22Rv1 (cell line): ENCODE measurements at regions not wholly inside any gene's neighbourhood (a gene's known extent, or its start where the extent isn't known, plus 50 kb on each side); places are given as distances from the start of the nearest gene placed in this dataset.
"Not testable (repeated sequence)": the region's sequence is repeated elsewhere in the genome, so short reads cannot be mapped to it uniquely, and the experiment has no call there.

Experiments
- CTCF ChIP-seq: fragments of 450-650 bp; IDR thresholded peaks from 2 replicates; pipeline ENCODE4 v1.5.1; 2017; ENCODE audit warnings: mild to moderate bottlenecking
- ZFX ChIP-seq: fragments of 450-650 bp; IDR thresholded peaks from 2 replicates; pipeline ENCODE4 v1.6.1; 2017; ENCODE audit warnings: antibody characterized with exemption, borderline replicate concordance

DNA sequence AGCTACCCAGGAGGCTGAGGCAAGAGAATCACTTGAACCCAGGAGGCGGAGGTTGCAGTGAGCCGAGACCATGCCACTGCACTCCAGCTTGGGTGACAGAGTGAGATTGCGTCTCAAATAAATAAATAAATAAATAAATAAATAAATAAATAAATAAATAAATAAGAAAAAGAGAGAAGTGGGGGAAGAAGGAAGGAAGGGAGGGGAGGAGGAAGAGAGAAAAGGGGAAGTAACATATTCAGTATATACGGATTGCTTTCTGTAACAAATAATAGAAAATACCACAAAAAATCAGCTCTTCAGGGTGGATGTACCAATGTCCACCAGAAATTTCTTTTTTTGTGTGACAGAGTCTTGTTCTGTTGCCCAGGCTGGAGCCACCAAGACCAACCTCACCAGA, 78.1 kb upstream of the SNX2 start:
- not testable (repeated sequence) for TF ChIP-seq CTCF, ZFX
